Skeletal muscle satellite cell (primary cell): ENCODE measurements at regions not wholly inside any gene's neighbourhood (a gene's known extent, or its start where the extent isn't known, plus 50 kb on each side); places are given as distances from the start of the nearest gene placed in this dataset.
"Not testable (repeated sequence)": the region's sequence is repeated elsewhere in the genome, so short reads cannot be mapped to it uniquely, and the experiment has no call there.

ENCODE experiments used
- H3K27me3 ChIP-seq: 2 replicates; pipeline ENCODE4 v1.7.0; 2013; ENCODE audit warnings: low read length; ENCODE audit not compliant: control insufficient read depth, insufficient read depth
- H3K36me3 ChIP-seq: 2 replicates; pipeline ENCODE4 v1.7.0; 2013; ENCODE audit warnings: mild to moderate bottlenecking, control low read depth, low read length; ENCODE audit not compliant: insufficient read depth
- H3K4me1 ChIP-seq: 2 replicates; pipeline ENCODE4 v1.7.0; 2013; ENCODE audit warnings: low read length; ENCODE audit not compliant: control insufficient read depth, insufficient read depth
- H3K4me2 ChIP-seq: 2 replicates; pipeline ENCODE4 v1.7.0; 2013; ENCODE audit warnings: mild to moderate bottlenecking, low read length
- H3K4me3 ChIP-seq: 2 replicates; pipeline ENCODE4 v1.7.0; 2013; ENCODE audit warnings: low read length
- H3K9ac ChIP-seq: 2 replicates; pipeline ENCODE4 v1.7.0; 2013; ENCODE audit warnings: mild to moderate bottlenecking, low read depth, low read length, moderate library complexity
- H3K9me3 ChIP-seq: replicated peaks from 2 replicates; pipeline ENCODE4 v1.7.0; 2013; ENCODE audit warnings: mild to moderate bottlenecking, control low read depth, low read length

- peaks cover 20% of the 10 kb centered on the region for H3K9me3 ChIP-seq
- H3K9ac ChIP-seq, result no peak overlapping the region
- no peaks in the 10 kb centered on the region for H3K27me3 ChIP-seq
- H3K4me2 ChIP-seq, result no peak overlapping the region
- H3K4me3 ChIP-seq, result no peak overlapping the region
- H3K4me1 ChIP-seq, result no peaks in the 10 kb centered on the region
- H3K36me3 ChIP-seq, result no peaks in the 10 kb centered on the region
Measured at GRCh38 chr1:3992746-3993145, 92.7 kb upstream of the C1orf174 start.

GRCh38 chr1:3993619-3994375, 93.7 kb upstream of the C1orf174 start:
- H3K9ac ChIP-seq, result no peak overlapping the region
- no peaks in the 10 kb centered on the region for H3K36me3 ChIP-seq
- no peaks in the 10 kb centered on the region for H3K27me3 ChIP-seq
- no peak overlapping the region for H3K4me2 ChIP-seq
- no peak overlapping the region for H3K4me3 ChIP-seq
- H3K4me1 ChIP-seq, result no peaks in the 10 kb centered on the region
- peaks cover 25% of the 10 kb centered on the region for H3K9me3 ChIP-seq

- H3K4me2 ChIP-seq, result no peak overlapping the region
- no peak overlapping the region for H3K4me3 ChIP-seq
- no peaks in the 10 kb centered on the region for H3K27me3 ChIP-seq
- peaks cover 25% of the 10 kb centered on the region for H3K9me3 ChIP-seq
- no peaks in the 10 kb centered on the region for H3K36me3 ChIP-seq
- H3K4me1 ChIP-seq, result no peaks in the 10 kb centered on the region
- no peak overlapping the region for H3K9ac ChIP-seq
Measured at GRCh38 chr1:3995141-3995780, 95.2 kb upstream of the C1orf174 start.

GRCh38 chr1:3996846-3997705, 97.0 kb upstream of the C1orf174 start:
- Histone ChIP-seq H3K36me3 (no peaks in the 10 kb centered on the region), H3K27me3 (no peaks in the 10 kb centered on the region), H3K4me2 (no peak overlapping the region), H3K4me3 (no peak overlapping the region), H3K9ac (no peak overlapping the region), H3K9me3 (peaks cover 24% of the 10 kb centered on the region), H3K4me1 (no peaks in the 10 kb centered on the region)

- Histone ChIP-seq H3K4me3 (no peak overlapping the region), H3K9ac (no peak overlapping the region), H3K36me3 (no peaks in the 10 kb centered on the region), H3K9me3 (peaks cover 17% of the 10 kb centered on the region), H3K4me2 (no peak overlapping the region), H3K27me3 (no peaks in the 10 kb centered on the region), H3K4me1 (no peaks in the 10 kb centered on the region)
Measured at GRCh38 chr1:3998086-3998485, 98.0 kb upstream of the C1orf174 start.

GRCh38 chr1:3999514-3999913, 99.4 kb upstream of the C1orf174 start:
- not testable (repeated sequence) for H3K4me3 ChIP-seq, H3K27me3 ChIP-seq, H3K4me1 ChIP-seq, H3K36me3 ChIP-seq, H3K4me2 ChIP-seq, H3K9ac ChIP-seq
- H3K9me3 ChIP-seq, result peaks cover 17% of the 10 kb centered on the region

- no peak overlapping the region for H3K9ac ChIP-seq
- no peaks in the 10 kb centered on the region for H3K4me1 ChIP-seq
- no peak overlapping the region for H3K4me3 ChIP-seq
- H3K9me3 ChIP-seq, result peaks cover 13% of the 10 kb centered on the region
- H3K36me3 ChIP-seq, result no peaks in the 10 kb centered on the region
- no peak overlapping the region for H3K4me2 ChIP-seq
- H3K27me3 ChIP-seq, result no peaks in the 10 kb centered on the region
Measured at GRCh38 chr1:3999941-4000735, 100.1 kb upstream of the C1orf174 start.

- peaks cover 12% of the 10 kb centered on the region for H3K9me3 ChIP-seq
Measured at GRCh38 chr1:4000811-4001251, 100.8 kb upstream of the C1orf174 start.

GRCh38 chr1:4001461-4001860, 101.4 kb upstream of the C1orf174 start:
- Histone ChIP-seq H3K9ac (no peak overlapping the region), H3K4me2 (no peak overlapping the region), H3K9me3 (peaks cover 11% of the 10 kb centered on the region), H3K36me3 (no peaks in the 10 kb centered on the region), H3K4me3 (no peak overlapping the region), H3K4me1 (no peaks in the 10 kb centered on the region), H3K27me3 (no peaks in the 10 kb centered on the region)

More at GRCh38 chr1:4000811-4001251, 100.8 kb upstream of the C1orf174 start:
- Histone ChIP-seq H3K4me1 (no peaks in the 10 kb centered on the region), H3K4me2 (no peak overlapping the region), H3K36me3 (no peaks in the 10 kb centered on the region), H3K27me3 (no peaks in the 10 kb centered on the region), H3K4me3 (no peak overlapping the region), H3K9ac (no peak overlapping the region)

- Histone ChIP-seq H3K4me1 (no peaks in the 10 kb centered on the region), H3K4me2 (no peak overlapping the region), H3K9me3 (peaks cover 8% of the 10 kb centered on the region), H3K27me3 (no peaks in the 10 kb centered on the region), H3K9ac (no peak overlapping the region), H3K4me3 (no peak overlapping the region), H3K36me3 (no peaks in the 10 kb centered on the region)
Measured at GRCh38 chr1:4002061-4002521, 102.0 kb upstream of the C1orf174 start.

- Histone ChIP-seq H3K4me2 (no peak overlapping the region), H3K9ac (no peak overlapping the region), H3K4me3 (no peak overlapping the region), H3K4me1 (no peaks in the 10 kb centered on the region), H3K27me3 (no peaks in the 10 kb centered on the region), H3K9me3 (peaks cover 5% of the 10 kb centered on the region), H3K36me3 (no peaks in the 10 kb centered on the region)
Measured at GRCh38 chr1:4002741-4003140, 102.7 kb upstream of the C1orf174 start.
